Muscle of arm (tissue), 1 donor: ENCODE measurements at regions not wholly inside any gene's neighbourhood (a gene's known extent, or its start where the extent isn't known, plus 50 kb on each side); places are given as distances from the start of the nearest gene placed in this dataset.
"Not testable (repeated sequence)": the region's sequence is repeated elsewhere in the genome, so short reads cannot be mapped to it uniquely, and the experiment has no call there.

Experiments used
- DNase-seq: peaks from one replicate; pipeline ENCODE4 v3.0.0-alpha.2; 2013

DNA sequence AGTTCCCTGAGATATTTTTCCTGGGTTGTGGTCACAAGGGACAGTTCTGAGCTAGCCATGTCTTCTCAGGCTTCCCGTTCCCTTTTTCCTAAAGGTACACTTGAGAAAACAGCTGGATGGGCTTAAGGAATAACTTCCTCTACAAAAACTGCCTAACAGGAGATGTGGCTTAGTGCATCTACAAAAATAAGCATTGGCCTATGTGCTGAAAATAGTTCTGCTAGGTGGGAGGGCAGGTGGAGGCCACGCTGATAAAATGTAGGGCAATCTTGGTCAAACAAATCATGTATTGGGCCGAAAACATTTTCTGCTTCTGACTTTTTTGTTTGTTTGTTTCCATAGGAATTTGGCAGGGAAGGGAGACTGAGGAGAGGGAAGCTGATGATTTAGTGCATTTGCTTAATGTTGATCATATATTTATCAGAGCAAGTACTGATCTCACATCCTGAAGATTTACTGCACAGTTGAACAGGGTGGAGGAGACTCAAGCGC is 409.4 kb upstream of the FZD8 start:
- peak; percentile 79 for DNase-seq

DNA sequence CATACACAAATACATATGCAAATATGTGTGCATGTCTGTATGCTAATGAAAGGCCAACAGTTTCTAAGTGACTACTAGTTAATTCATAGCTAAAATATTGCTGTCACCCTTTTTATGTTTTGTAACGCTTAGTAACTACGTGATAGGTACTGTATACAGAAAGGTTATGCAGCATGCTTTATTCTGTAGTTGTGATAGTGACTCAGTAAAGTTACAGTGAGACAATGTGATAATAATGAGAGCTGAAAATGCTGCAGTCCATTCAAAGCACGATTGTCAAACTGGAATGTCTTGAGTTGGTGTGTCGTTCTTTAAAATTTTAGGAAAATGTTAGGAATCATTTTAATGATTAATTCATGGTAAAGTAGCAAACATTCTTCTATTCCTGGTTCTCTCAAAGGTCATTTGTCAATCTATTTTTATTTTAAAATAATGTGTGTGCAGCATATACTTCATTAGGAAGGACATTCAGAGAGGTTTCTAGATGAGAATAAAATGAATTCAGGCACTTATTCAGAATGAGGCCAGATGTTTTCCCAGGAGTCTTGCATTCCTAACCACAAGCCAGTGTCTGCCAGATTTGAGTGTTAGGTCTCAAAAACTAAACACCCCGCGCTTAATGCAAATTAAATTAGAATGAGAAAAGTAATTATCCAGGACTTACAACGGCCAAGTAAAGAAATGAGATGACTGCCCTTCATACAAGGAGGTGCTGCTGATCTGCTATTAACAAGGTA is 408.8 kb upstream of the FZD8 start:
- peak; percentile 84 for DNase-seq

DNA sequence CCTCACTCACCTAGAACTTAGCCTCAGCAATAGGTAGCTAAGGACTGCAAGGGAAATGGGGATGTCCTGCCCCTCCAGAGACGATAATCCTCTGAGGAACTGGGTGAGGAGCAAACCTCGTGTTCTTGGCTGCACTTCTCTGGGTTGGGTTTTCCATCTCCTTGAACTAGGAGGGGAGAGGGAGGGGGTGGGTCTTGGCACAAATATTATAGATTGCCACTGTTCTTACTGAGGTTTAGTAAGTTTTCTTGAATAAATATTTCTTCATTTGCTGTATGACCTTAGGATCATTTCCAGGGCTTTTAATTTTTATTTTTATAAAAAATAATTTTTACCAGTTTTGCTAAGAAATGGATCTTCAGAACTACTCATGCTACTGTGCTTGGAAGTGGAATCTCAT is 406.7 kb upstream of the FZD8 start:
- DNase-seq, result no peak

DNA sequence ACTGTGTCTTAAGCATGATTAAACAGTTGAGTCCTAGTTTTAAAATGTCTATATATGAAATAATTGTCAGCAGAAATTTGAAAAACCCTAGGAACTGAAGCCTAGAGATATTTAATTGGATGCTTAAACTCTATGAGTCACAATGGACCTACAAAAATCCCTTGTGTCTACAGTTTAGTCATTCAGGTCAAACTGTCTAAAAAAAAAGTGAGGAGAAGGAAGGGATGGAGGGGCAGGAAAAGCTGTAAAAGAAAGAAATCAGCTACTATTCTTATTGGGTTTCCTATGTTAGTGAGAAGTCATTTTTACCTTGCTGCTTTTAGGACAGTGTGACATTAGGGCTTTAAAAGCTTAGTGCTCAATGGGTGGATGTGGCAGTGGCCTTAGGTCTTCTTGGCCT is 406.1 kb upstream of the FZD8 start:
- no peak for DNase-seq

DNA sequence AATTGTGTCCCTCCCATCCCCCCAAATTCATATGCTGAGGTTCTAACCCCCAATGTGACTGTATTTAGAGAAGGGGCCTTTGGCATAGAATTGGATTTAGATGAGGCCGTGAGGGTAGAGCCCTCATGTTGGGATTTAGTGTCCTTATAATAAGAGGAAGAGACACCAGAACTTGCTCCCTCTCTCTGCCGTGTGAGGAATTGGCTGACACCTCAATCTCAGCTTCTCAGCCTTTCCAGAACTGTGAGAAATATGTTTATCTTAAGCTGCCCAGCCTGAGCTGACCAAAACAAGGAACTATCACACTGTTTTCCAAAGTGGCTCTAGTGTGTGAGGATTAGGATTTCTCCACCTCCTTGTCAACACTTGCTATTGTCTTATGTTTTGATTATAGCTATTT is 400.0 kb upstream of the FZD8 start:
- no peak for DNase-seq

DNA sequence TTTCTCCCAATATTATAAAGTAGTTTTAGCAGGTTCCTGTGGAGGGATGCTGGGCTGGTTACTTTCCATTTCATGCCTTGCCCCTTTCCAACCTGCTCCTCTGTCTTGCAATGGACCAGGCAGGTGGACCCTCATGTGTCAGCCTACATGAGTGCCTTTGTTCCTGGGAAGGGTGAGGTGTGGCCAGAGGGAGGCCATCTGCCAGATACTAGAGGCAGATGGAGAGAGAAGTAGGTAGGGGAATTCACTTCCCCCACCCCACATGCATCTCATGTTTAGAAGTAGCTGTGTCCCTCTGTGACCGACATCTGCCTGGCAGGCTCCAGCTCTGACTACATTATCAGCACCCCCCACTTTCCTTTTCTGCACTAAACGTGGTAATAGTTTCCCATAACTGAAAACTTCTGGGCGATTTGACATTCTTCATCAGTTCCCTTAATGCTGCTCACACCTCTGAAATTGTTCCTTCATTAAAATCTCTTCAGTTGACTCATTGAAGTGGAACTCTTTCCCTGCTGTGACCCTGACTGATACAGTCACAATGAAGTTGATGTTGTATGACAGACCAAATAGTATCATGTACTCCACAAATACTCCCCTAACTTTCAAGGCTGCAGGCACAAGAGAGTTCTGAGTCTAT is 396.3 kb upstream of the FZD8 start:
- DNase-seq, result no peak

DNA sequence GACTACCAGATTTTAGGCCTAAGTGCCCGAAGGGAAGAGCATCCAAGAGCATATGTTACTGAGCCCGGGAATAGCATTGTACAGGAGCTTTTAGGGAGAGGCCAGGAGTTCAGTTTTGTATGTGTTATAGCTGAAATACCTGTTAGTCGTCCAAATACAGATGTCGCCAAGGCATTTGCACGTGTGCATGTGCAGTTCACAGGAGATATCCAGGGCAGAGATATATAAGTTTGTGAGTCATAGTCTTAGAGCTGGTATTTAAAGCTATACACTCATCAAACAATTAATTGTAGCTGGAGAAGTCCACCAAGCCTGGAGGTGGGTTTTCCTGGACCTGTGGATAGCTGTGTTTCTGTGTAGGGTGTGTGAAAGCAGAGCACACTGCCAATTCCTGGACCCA is 394.0 kb upstream of the FZD8 start:
- no peak for DNase-seq

DNA sequence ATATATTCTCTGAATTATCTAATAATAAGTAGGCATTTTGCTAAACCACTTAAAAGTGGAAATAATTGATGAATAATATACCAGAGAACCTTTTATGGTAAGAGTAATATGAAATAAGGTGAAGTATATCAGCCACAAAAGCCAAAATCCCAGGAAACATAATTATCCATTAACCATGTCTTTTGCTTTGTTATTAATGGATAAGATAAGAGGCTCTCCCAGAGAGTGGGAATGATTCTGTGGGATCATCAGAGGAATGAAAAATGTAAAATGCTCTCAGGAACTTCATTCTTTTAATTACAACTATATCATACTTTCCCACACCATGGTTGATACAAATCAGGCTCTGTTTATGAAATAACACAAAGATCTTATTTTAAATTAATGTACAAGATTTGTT is 391.7 kb upstream of the FZD8 start:
- no peak for DNase-seq

DNA sequence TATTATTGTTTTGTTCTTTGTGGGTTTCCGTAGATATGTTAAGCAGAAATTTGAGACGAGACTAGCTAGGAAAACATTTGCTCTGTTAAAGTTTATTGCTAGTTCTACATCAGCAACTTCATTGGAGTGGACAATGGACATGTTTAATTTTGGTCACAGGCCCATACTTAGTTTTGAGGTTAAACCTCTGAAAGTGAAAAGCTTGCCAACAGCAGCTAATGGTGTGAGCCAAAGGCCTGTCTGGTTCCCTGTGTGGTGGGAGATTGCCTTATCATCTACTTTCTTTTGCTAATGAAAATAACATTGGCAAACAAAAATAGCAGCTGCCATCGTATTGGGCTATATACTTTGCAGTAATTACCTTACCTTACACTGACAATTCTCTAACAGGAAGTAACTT is 388.4 kb upstream of the FZD8 start:
- no peak for DNase-seq

DNA sequence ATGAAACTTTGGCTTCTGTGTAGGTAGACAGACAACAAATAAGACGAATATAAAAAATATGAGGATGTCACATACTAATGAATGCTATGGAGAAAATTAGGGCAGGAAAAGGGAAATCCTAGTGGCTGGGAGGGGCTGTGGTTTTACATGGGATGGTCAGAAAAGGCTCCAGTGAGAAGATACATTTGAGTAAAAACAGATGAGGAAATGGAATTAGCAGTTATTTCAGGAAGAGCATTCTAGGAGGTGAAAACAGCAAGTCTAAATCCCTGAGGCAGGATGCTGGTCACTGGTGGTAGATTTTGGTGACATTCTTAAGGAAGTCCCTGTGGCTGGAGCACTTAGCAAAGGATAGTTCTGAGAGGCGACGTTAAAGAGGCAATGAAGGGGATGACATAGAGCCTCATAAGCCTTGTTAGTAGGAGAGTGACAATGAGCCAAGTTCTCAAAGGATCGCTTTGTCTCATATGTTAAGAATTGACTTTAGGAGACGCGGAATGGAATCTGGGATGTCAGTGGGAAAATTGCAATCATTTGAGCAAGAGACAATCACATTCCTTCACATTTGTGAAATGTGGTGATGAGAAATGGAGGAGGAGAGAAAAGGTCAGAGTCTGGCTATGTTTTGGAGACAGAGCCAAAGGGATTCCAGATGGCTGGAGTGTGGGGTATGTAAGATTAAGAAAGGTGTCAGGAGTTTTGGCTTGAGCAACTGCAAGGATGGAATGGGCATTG is 384.7 kb upstream of the FZD8 start:
- no peak for DNase-seq

DNA sequence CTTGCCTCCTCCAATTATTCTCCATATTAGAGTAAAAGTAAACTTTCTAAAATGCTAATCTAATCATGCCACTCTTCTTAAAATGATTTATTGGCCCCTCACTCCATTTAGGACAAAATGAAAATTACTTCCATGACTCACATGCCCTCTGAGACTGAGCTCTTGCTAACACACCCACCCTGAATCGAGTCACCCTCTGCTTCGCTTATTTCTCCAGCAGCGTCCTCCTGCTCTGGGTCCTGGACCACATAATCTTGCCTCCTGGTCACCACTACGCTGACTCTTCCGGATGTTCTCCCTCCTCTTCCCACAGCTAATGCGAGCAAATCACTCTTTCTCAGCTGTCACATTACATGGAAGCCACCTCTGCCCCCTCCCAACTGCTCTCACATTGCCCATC is 384.0 kb upstream of the FZD8 start:
- DNase-seq, result no peak

DNA sequence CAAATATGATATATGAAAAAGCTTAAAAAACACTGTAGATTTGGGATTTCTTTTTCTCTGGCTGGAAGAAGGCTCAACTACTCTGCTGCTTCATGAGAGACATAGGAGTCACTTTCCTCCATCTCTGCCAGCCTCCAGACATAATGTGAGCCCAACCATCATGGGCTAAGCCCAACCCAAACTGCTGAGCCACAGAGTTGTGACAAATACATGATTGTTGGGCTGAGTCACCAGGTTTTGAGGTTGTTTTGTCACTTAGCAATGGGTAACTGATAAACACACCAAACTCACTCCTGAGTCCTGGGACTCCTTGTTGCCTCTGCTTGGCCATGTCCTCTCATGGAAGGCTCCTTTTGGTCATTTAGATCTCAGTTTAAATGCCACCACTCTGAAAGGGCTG is 381.8 kb upstream of the FZD8 start:
- no peak for DNase-seq

DNA sequence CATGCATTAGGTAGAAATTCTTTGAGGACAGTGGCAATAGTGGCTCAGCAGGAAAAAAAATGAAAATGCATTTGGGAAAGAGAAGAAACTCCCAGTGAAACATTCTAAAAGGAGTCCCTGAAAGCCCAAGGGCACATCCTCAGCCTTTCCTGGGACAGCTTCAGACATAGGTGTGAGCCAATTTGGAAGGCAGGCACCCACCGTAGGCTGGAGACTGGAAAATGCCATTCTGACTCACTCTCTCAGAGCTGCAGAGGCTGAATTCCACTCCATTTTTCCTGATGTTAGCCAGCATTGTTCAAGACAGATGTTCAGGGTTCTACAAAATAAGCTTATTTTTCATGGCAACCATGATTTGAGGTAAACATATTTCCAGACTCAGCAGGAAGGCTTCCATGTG is 379.0 kb upstream of the FZD8 start:
- no peak for DNase-seq

DNA sequence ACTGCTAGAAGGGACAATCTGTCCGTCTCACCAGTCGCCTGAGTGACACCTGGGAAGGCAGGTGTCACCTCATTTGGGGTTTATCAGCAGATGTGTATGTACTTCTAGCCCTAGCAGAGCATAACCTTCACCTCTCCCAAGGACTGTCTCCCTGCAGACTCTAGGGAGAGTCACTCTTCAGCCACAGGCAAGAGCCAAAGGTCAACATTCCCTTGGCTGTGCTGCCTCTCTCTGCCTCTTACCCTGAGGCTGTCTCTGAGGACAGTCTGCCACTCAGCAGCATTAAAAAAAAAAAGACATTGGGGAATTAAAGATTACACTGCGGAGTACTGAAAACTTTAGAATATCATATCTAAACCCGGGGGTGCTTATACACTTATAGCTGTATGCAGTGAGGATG is 377.7 kb upstream of the FZD8 start:
- DNase-seq, result no peak

DNA sequence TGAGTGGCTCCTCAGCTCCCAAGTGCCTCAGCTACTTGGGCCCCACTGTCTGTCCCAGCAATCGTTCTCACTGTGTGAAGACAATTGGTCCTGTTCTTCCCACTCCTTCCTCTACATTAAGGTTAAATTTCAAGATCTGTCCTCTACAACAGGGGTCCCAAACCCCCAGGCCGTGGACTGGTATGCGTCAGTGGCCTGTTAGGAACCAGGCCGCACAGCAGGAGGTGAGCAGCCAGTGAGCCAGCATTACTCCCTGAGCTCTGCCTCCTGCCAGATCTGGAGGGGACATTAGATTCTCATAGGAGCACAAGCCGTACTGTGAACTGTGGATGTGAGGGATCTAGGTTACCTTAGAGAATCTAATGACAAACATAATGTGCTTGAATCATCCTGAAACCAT is 376.9 kb upstream of the FZD8 start:
- DNase-seq, result no peak

DNA sequence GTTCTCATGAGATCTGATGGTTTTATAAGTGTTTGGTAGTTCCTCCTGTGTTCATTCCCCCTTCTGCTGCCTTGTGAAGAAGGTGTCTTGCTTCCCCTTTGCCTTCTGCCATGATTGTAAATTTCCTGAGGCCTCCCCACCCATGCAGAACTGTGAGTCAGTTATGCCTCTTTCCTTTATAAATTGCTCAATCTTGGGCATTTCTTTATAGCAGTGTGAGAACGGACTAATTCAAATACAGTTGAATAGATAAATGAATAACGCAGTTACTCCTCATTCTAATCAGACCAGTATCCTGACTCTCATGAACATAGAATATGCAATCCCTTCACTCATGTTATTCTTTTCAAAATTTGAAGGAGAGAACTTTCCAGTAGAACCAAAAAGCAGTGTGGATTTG is 375.0 kb upstream of the FZD8 start:
- DNase-seq, result no peak

DNA sequence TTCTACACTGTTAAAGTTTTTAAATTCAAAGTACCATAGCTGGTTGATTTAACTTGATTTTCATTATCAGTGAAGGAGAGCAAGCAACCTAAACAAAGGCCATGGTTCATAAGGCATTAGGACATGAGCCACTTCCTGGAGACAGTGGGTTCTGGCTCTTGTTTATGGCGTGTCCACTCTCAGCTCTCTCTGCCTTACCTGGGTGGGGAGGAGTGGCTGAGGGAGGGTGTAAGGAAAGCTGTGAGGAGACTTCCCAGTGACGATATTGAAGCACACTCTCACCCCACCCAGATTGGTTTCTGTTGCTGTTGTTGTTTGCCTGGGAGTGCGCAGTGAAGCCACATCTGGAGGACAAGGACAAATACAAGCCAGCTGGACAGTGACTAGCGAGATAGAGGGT is 365.3 kb upstream of the FZD8 start:
- DNase-seq, result no peak

DNA sequence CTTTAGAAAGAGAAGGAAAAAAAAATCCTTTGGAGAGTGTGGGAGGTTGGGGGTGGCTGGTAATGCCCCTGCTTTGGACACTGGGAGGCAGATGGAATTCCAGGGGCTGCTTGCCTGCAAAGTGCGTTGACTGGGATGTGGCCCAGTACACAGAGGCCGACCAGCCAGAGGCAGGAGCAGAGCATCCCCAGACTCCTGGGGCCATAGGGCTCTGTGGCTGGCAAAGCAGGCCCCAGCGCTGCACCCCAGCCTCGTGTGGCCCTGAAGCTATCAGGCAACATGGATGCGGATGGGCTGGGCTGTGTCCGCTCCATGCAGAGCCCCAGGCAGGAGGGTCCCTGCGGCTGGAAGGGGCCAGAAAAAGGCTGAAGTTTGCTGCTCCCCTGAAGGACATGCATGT is 361.6 kb upstream of the FZD8 start:
- DNase-seq, result no peak

DNA sequence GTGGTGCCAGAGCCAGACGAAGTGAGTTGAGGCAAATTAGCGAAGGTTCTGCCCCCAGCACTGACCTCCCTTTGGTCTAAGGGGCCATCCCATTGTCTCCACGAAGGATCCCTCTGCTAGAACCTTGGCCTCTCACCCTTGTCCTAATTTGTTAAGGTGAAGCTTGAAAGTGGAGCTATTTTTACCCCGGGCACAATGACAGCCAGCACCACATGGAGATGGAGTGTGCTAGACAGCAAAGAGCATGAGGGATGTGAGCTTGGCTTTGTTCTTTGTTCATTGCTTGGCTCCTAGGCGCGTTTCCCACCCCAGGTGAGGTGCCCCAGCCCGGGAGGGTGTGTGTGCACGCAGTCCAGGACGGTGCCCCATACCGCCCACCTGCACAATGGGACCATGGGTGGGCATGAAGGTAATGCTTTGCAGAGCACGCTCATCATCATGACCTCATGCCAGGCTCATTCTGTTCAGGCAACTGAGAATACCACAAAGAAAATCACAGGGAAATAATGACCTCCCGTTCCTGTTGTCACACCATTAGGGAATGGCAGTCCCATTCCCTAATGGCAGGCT is 361.0 kb upstream of the FZD8 start:
- DNase-seq, result no peak

DNA sequence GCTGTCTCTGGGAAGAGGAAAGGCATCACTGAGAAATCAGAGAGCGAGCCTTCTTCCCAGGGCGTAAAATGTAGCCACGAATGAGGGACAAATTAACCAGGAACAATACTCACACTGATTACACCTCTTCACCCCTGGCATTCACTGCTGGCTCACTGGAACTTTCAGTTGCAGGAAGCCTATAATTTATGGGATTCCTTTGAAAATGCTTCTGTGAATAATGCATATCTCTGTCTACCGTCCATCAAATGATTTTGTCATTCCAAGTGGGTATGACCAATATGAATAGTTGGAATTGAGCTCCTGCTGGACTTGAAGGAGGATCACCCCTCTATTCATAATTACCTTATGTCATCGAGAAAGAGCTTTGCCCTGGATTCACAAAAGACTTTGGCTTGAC is 360.3 kb upstream of the FZD8 start:
- DNase-seq, result no peak

DNA sequence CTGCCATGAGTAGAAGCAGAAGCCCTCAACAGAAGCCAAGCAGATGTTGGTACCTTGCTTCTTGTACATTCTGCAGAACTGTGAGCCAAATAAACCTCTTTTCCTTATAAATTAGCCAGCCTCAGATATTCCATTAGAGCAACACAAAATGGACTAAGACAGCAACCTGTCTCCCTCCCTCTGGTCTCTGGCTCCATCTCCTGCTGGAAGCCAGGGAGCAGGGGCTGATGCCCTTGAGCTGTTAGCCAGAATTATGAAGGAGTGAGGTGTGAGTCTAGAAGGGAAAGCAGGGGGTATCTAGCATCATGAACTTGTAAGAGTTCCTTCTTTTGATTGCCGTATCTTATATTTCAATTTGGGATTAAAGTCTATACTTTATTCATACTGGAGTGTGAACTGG is 358.7 kb upstream of the FZD8 start:
- DNase-seq, result not testable (repeated sequence)

DNA sequence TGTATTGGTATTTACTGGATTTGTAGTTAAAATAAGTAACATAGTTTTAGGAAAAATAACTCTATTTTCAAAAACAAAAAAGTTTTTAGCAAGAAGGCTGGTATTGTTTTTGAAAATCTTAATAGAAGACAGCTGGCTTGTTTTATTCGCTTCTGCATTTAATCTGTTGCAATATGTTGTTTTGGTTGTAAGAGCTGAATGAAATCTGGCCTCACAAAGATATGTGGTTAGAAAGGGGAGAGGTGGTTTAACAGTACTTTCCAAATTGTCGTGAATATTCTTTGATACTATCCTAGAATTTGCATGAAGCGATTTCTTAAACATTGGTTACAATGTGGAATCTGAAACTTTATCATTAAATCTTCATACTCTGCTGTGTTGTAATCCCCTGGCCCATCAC is 355.9 kb upstream of the FZD8 start:
- DNase-seq, result no peak

DNA sequence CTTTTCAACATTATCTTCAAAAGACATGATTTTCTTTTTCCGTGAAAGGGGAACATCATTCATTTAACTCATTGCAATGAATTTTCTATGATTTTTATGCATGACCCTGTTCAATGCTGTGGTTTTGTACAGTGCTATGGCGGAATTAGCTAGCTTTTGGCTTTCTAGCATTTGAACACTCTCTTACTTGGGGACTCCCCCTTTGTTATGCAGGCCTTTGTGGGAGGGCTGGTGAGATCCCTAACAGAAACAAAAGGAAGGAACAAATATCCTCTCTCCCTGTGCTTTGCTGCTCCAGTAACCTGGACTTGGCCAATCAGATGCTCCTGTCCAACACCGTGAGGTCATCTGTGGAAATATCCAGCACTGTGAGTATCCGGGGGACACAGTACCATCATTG is 353.4 kb upstream of the FZD8 start:
- DNase-seq, result no peak
